HFF-Myc (cell line): ENCODE measurements at regions not wholly inside any gene's neighbourhood (a gene's known extent, or its start where the extent isn't known, plus 50 kb on each side); places are given as distances from the start of the nearest gene placed in this dataset.

Source experiments
- DNase-seq: peaks from one replicate; pipeline ENCODE4 v3.0.0-alpha.2; 2011; ENCODE audit warnings: low read depth; ENCODE audit errors: extremely low read depth
- H3K4me3 ChIP-seq: replicated peaks from 2 replicates; pipeline ENCODE4 v1.5.1; 2011; ENCODE audit warnings: low read depth, mild to moderate bottlenecking, control low read depth, low read length
- CTCF ChIP-seq: IDR thresholded peaks from 2 replicates; pipeline ENCODE4 v1.5.1; 2012; ENCODE audit warnings: mild to moderate bottlenecking, low read depth, low read length, control low read depth; ENCODE audit errors: missing control alignments

GRCh38 chr4:71257761-71258160, 81.1 kb upstream of the SLC4A4 start:
- TF ChIP-seq CTCF, result no peak
- no peak overlapping the region for H3K4me3 ChIP-seq
- no peak for DNase-seq

GRCh38 chr4:71258323-71258722, 80.5 kb upstream of the SLC4A4 start:
- no peak overlapping the region for H3K4me3 ChIP-seq
- DNase-seq, result no peak
- no peak for TF ChIP-seq CTCF

GRCh38 chr4:71259280-71259679, 79.5 kb upstream of the SLC4A4 start:
- no peak for DNase-seq
- TF ChIP-seq CTCF, result no peak
- no peak overlapping the region for H3K4me3 ChIP-seq

- TF ChIP-seq CTCF, result no peak
These were observed 78.9 kb upstream of the SLC4A4 start for GRCh38 chr4:71259911-71260331.

GRCh38 chr4:71260544-71260943, 78.3 kb upstream of the SLC4A4 start:
- DNase-seq, result no peak

More at GRCh38 chr4:71259911-71260331, 78.9 kb upstream of the SLC4A4 start:
- DNase-seq, result no peak
- H3K4me3 ChIP-seq, result no peak overlapping the region

GRCh38 chr4:71261001-71261400, 77.8 kb upstream of the SLC4A4 start:
- DNase-seq, result no peak
- H3K4me3 ChIP-seq, result no peak overlapping the region
- TF ChIP-seq CTCF, result no peak

More at GRCh38 chr4:71260544-71260943, 78.3 kb upstream of the SLC4A4 start:
- no peak overlapping the region for H3K4me3 ChIP-seq
- TF ChIP-seq CTCF, result no peak

- no peak overlapping the region for H3K4me3 ChIP-seq
- DNase-seq, result no peak
These were observed 77.1 kb upstream of the SLC4A4 start for GRCh38 chr4:71261633-71262121.

More at GRCh38 chr4:71261633-71262121, 77.1 kb upstream of the SLC4A4 start:
- no peak for TF ChIP-seq CTCF
